Kidney (tissue), 13 donors: ENCODE measurements at regions not wholly inside any gene's neighbourhood (a gene's known extent, or its start where the extent isn't known, plus 50 kb on each side); places are given as distances from the start of the nearest gene placed in this dataset.

Experiments
- DNase-seq, 5 donors: peaks; one replicate each; pipeline ENCODE4 v3.0.0-alpha.2; 2013 to 2020
- FAIRE-seq: peaks from 2 replicates; lab custom pipeline; 2012; peaks lifted over from hg19 to GRCh38; lab: Jason Lieb, UNC
- H3K27ac ChIP-seq, 2 donors: one replicate each; pipeline ENCODE4 v1.7.0; 2013; ENCODE audit warnings: low read depth in 2 of 2, low read length in 2 of 2, inconsistent platforms in 1 of 2
- H3K27me3 ChIP-seq: one replicate; pipeline ENCODE4 v1.7.1; 2013; ENCODE audit warnings: low read length, inconsistent platforms; ENCODE audit not compliant: control insufficient read depth, insufficient read depth
- H3K36me3 ChIP-seq, 3 donors: one replicate each; pipeline versions ENCODE4 v1.7.0 to v1.7.1; 2013; ENCODE audit warnings: low read length in 3 of 3, control low read depth in 1 of 3, inconsistent platforms in 1 of 3; ENCODE audit not compliant: insufficient read depth in 3 of 3, control insufficient read depth in 2 of 3
- H3K4me1 ChIP-seq, 3 donors: one replicate each; pipeline versions ENCODE4 v1.7.0 to v1.7.1; 2013; ENCODE audit warnings: low read length in 3 of 3, inconsistent platforms in 1 of 3, low read depth in 1 of 3; ENCODE audit not compliant: control insufficient read depth in 2 of 3, insufficient read depth in 2 of 3
- H3K4me3 ChIP-seq, 3 donors: one replicate each; pipeline versions ENCODE4 v1.7.0 to v1.8.1; 2013; ENCODE audit warnings: low read length in 3 of 3, control low read depth in 1 of 3, inconsistent platforms in 1 of 3
- H3K9ac ChIP-seq, 3 donors: one replicate each; pipeline versions ENCODE4 v1.7.0 to v1.7.1; 2013; ENCODE audit warnings: low read length in 3 of 3, control low read depth in 1 of 3, inconsistent platforms in 1 of 3
- H3K9me3 ChIP-seq, 3 donors: one replicate each; pipeline versions ENCODE4 v1.7.0 to v1.7.1; 2013; ENCODE audit warnings: low read length in 3 of 3, control low read depth in 1 of 3, inconsistent platforms in 1 of 3; ENCODE audit not compliant: control insufficient read depth in 2 of 3, insufficient read depth in 1 of 3
- CTCF ChIP-seq: IDR thresholded peaks from 3 replicates; pipeline ENCODE4 v1.5.1; 2012; ENCODE audit warnings: mild to moderate bottlenecking, moderate library complexity, borderline replicate concordance; ENCODE audit not compliant: insufficient read depth; ENCODE audit errors: extremely low read depth
- intact Hi-C: fragments of 100-400 bp; cut with DNase I; formaldehyde crosslinking; loops from one replicate; pipeline ENCODE4 v1.11.1; 2022
- donor health status: control.
- donor health status: control.
- donor health status: control.
- donor health status: control.
- donor health status: control.
- donor health status: DM: yes; HTN: yes; CAD: no.
- donor health status: Normal renal cell carcinoma (clear cell type).

GRCh38 chr2:240369801-240370585, 65.5 kb upstream of the GPC1 start:
- no peaks in the 10 kb centered on the region for H3K27me3 ChIP-seq
- DNase-seq (peak in 3 of 5 donors; percentile 39 to 88 (median 41)), FAIRE-seq (no peak)
- H3K9me3 ChIP-seq: no peaks in the 10 kb centered on the region
- intact Hi-C loops: no loop called here
- H3K36me3 ChIP-seq: no peaks in the 10 kb centered on the region
- peaks cover 0 to 2% (median 0%) of the 10 kb centered on the region in 3 donors for H3K4me1 ChIP-seq
- H3K4me3 ChIP-seq: no peak overlapping the region
- TF ChIP-seq CTCF: no peak
- no peak overlapping the region for H3K9ac ChIP-seq
- H3K27ac ChIP-seq: peak overlapping the region in 1 of 2 donors; percentile 9

GRCh38 chr2:240371129-240372000, 64.1 kb upstream of the GPC1 start:
- TF ChIP-seq CTCF: no peak
- FAIRE-seq (no peak), DNase-seq (no peak)
- Histone ChIP-seq H3K9ac (no peak overlapping the region), H3K36me3 (no peaks in the 10 kb centered on the region), H3K27me3 (no peaks in the 10 kb centered on the region), H3K4me1 (peaks cover 0 to 2% (median 0%) of the 10 kb centered on the region in 3 donors), H3K27ac (no peak overlapping the region), H3K4me3 (no peak overlapping the region), H3K9me3 (no peaks in the 10 kb centered on the region)
- intact Hi-C loops: no loop called here

GRCh38 chr2:240372101-240372500, 63.4 kb upstream of the GPC1 start:
- Histone ChIP-seq H3K27ac (no peak overlapping the region), H3K9ac (no peak overlapping the region), H3K27me3 (no peaks in the 10 kb centered on the region), H3K36me3 (no peaks in the 10 kb centered on the region), H3K9me3 (no peaks in the 10 kb centered on the region), H3K4me3 (no peak overlapping the region), H3K4me1 (peaks cover 0 to 2% (median 0%) of the 10 kb centered on the region in 3 donors)
- intact Hi-C loops: no loop called here
- DNase-seq: no peak
- FAIRE-seq: no peak
- no peak for TF ChIP-seq CTCF
